Activated B cell treated with CpG ODN at 0.5 μM for 24 hours (primary cell): ENCODE measurements at regions not wholly inside any gene's neighbourhood (a gene's known extent, or its start where the extent isn't known, plus 50 kb on each side); places are given as distances from the start of the nearest gene placed in this dataset.
"Not testable (repeated sequence)": the region's sequence is repeated elsewhere in the genome, so short reads cannot be mapped to it uniquely, and the experiment has no call there.

Source experiments
- ATAC-seq: fragments of 200-7000 bp; cut with Tn5 transposase; one replicate; pipeline ENCODE4 v1.10.0; 2021; ENCODE audit warnings: low read depth, mild to moderate bottlenecking, moderate library complexity
- CTCF ChIA-PET: fragments of 350-600 bp; sonication (Branson Sonifier 250); formaldehyde crosslinking; loops from one replicate; lab custom pipeline; 2021; ENCODE audit warnings: antibody characterized with exemption; lab: Charles Lee
- POLR2A ChIA-PET: fragments of 350-600 bp; sonication (Branson Sonifier 250); formaldehyde crosslinking; loops from one replicate; lab custom pipeline; 2021; ENCODE audit warnings: antibody characterized with exemption; lab: Charles Lee
- DNase-seq: peaks from one replicate; pipeline ENCODE4 v3.0.0; 2022
- H3K27ac Mint-ChIP-seq: one replicate; pipeline ENCODE4 v1.8.0; 2020; ENCODE audit warnings: mixed read lengths
- H3K27me3 Mint-ChIP-seq: one replicate; pipeline ENCODE4 v1.8.0; 2021; ENCODE audit warnings: mixed read lengths
- H3K36me3 Mint-ChIP-seq: one replicate; pipeline ENCODE4 v1.8.0; 2021; ENCODE audit warnings: low read depth, mixed read lengths
- H3K4me1 Mint-ChIP-seq: one replicate; pipeline ENCODE4 v1.8.0; 2021; ENCODE audit warnings: mixed read lengths
- H3K4me3 Mint-ChIP-seq: one replicate; pipeline ENCODE4 v1.8.0; 2020; ENCODE audit warnings: mild to moderate bottlenecking, mixed read lengths
- H3K9me3 Mint-ChIP-seq: one replicate; pipeline ENCODE4 v1.8.0; 2020; ENCODE audit warnings: mixed read lengths
- intact Hi-C: fragments of 100-400 bp; cut with micrococcal nuclease; formaldehyde crosslinking; loops from one replicate; pipeline ENCODE4 v1.15.1; 2024
- TF ChIP-seq, protein P1 (sequence below): fragments of 200-600 bp; IDR thresholded peaks from one replicate; pipeline ENCODE4 v1.8.0; 2022; ENCODE audit warnings: antibody characterized with exemption, mild to moderate bottlenecking

DNA sequence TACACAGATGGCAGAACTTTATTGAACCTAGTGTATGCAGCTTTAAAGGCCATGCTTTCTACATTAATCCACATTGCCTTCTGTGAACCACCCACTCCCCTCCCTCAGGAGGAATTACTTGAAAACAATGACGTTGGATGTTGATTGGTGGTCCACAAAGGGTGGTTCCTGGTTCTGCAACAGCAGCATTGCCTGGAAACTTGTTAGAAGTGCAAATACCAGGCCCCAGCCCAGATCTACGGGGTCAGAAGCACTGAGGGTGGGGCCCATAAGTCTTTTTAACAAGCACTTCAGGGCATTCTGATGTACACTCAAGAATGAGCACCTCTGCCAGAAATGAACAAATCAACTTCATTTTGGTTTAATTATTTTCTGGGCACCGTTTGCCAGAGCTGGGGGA is 91.0 kb downstream of the ISX start:
- CTCF ChIA-PET, result interaction anchor here (1.2 kb wide), 1 partner anchor 10 kb away, joined by 3 read pairs; no protein-coding TSS in a partner anchor
- ATAC-seq, result no peak
- intact Hi-C loops, result loop anchor here (5.0 to 10.0 kb wide), 2 partner anchors 742 to 1235 kb away; partner anchors contain the start of gene LARGE1
- Mint-ChIP-seq H3K27ac (no peak overlapping the region), H3K4me1 (no peaks in the 10 kb centered on the region), H3K36me3 (no peaks in the 10 kb centered on the region), H3K27me3 (peaks cover 34% of the 10 kb centered on the region), H3K4me3 (no peak overlapping the region), H3K9me3 (no peaks in the 10 kb centered on the region)
- TF ChIP-seq, protein P1, sequence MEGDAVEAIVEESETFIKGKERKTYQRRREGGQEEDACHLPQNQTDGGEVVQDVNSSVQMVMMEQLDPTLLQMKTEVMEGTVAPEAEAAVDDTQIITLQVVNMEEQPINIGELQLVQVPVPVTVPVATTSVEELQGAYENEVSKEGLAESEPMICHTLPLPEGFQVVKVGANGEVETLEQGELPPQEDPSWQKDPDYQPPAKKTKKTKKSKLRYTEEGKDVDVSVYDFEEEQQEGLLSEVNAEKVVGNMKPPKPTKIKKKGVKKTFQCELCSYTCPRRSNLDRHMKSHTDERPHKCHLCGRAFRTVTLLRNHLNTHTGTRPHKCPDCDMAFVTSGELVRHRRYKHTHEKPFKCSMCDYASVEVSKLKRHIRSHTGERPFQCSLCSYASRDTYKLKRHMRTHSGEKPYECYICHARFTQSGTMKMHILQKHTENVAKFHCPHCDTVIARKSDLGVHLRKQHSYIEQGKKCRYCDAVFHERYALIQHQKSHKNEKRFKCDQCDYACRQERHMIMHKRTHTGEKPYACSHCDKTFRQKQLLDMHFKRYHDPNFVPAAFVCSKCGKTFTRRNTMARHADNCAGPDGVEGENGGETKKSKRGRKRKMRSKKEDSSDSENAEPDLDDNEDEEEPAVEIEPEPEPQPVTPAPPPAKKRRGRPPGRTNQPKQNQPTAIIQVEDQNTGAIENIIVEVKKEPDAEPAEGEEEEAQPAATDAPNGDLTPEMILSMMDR, result no peak
- DNase-seq, result no peak
- POLR2A ChIA-PET, result no interaction called here

GRCh38 chr22:35158336-35158735 is 92.4 kb downstream of the ISX start:
- TF ChIP-seq, protein P1, result no peak
- Mint-ChIP-seq H3K27ac (no peak overlapping the region), H3K9me3 (no peaks in the 10 kb centered on the region), H3K4me3 (no peak overlapping the region), H3K36me3 (no peaks in the 10 kb centered on the region), H3K27me3 (peaks cover 32% of the 10 kb centered on the region), H3K4me1 (no peaks in the 10 kb centered on the region)
- no peak for ATAC-seq
- no peak for DNase-seq
- intact Hi-C loops, result loop anchor here (5.0 to 10.0 kb wide), 2 partner anchors 744 to 1236 kb away; partner anchors contain the start of gene LARGE1
- ChIA-PET POLR2A (no interaction called here), CTCF (interaction anchor here (1.1 kb wide), 1 partner anchor 8 kb away, joined by 7 read pairs; no protein-coding TSS in a partner anchor)

DNA sequence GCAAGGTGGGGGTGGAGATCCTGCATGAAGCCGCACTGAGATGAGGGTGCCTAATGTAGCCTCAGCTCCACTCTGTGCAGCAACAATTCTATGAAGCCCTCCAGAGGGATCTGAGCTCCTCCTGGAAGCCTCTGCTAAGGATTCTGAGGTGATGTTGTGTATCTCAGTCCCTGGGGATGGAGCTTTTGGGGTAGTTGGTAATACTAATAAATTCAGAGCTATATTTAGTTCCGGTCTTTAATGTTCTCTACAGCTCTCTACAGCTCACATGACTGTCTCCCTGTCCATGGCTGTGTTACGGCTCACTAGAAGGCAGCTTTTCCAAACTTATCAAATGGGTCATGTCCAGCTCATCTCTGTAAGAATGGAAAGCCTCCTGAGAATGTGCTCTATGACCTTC is 93.4 kb downstream of the ISX start:
- Mint-ChIP-seq H3K9me3 (no peaks in the 10 kb centered on the region), H3K4me1 (no peaks in the 10 kb centered on the region), H3K27me3 (peaks cover 29% of the 10 kb centered on the region), H3K36me3 (no peaks in the 10 kb centered on the region), H3K27ac (no peak overlapping the region), H3K4me3 (no peak overlapping the region)
- POLR2A ChIA-PET, result no interaction called here
- intact Hi-C loops, result loop anchor here (5.0 to 10.0 kb wide), 2 partner anchors 745 to 1237 kb away; partner anchors contain the start of gene LARGE1
- DNase-seq (no peak), ATAC-seq (no peak)
- CTCF ChIA-PET, result interaction anchor here (1.1 kb wide), 1 partner anchor 9 kb away, joined by 7 read pairs; no protein-coding TSS in a partner anchor
- TF ChIP-seq, protein P1, result no peak

GRCh38 chr22:35160268-35160667 is 94.3 kb downstream of the ISX start:
- CTCF ChIA-PET, result no interaction called here
- H3K36me3 Mint-ChIP-seq, result no peaks in the 10 kb centered on the region
- no peaks in the 10 kb centered on the region for H3K9me3 Mint-ChIP-seq
- H3K27ac Mint-ChIP-seq, result no peak overlapping the region
- H3K4me3 Mint-ChIP-seq, result no peak overlapping the region
- TF ChIP-seq, protein P1, result no peak
- ATAC-seq, result no peak
- intact Hi-C loops, result no loop called here
- H3K4me1 Mint-ChIP-seq, result no peaks in the 10 kb centered on the region
- peaks cover 30% of the 10 kb centered on the region for H3K27me3 Mint-ChIP-seq
- POLR2A ChIA-PET, result no interaction called here
- DNase-seq, result no peak

DNA sequence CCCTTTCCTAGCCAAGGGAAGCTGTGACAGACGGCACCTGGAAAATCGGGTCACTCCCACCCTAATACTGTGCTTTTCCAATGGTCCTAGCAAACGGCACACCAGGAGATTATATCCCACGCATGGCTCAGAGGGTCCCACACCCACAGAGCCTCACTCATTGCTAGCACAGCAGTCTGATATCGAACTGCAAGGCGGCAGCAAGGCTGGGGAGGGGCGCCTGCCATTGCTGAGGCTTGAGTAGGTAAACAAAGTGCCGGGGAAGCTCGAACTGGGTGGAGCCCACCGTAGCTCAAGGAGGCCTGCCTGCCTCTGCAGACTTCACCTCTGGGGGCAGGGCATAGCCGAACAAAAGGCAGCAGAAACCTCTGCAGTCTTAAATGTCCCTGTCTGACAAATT is 91.4 kb upstream of the HMGXB4 start:
- H3K36me3 Mint-ChIP-seq, result not testable (repeated sequence)

More for the DNA sequence above, 91.4 kb upstream of the HMGXB4 start:
- POLR2A ChIA-PET, intact Hi-C loops, DNase-seq, CTCF ChIA-PET, H3K27ac Mint-ChIP-seq, H3K4me1 Mint-ChIP-seq, H3K9me3 Mint-ChIP-seq, H3K4me3 Mint-ChIP-seq, ATAC-seq: not testable (repeated sequence)
- peaks cover 21% of the 10 kb centered on the region for H3K27me3 Mint-ChIP-seq
